Muscle of leg (tissue), 3 donors: ENCODE measurements at regions not wholly inside any gene's neighbourhood (a gene's known extent, or its start where the extent isn't known, plus 50 kb on each side); places are given as distances from the start of the nearest gene placed in this dataset.
"Not testable (repeated sequence)": the region's sequence is repeated elsewhere in the genome, so short reads cannot be mapped to it uniquely, and the experiment has no call there.

Source experiments
- DNase-seq: peaks from one replicate; pipeline ENCODE4 v3.0.0; 2013
- H3K27ac ChIP-seq: one replicate; pipeline ENCODE4 v1.5.1; 2013; ENCODE audit warnings: mild to moderate bottlenecking, low read length, control low read depth
- H3K27me3 ChIP-seq: one replicate; pipeline ENCODE4 v1.6.1; 2013; ENCODE audit warnings: low read length; ENCODE audit not compliant: control insufficient read depth, insufficient read depth
- H3K36me3 ChIP-seq: one replicate; pipeline ENCODE4 v1.6.1; 2013; ENCODE audit warnings: low read length; ENCODE audit not compliant: control insufficient read depth, insufficient read depth
- H3K4me1 ChIP-seq: one replicate; pipeline ENCODE4 v1.6.1; 2013; ENCODE audit warnings: low read length; ENCODE audit not compliant: control insufficient read depth, insufficient read depth
- H3K4me3 ChIP-seq: one replicate; pipeline ENCODE4 v1.5.1; 2013; ENCODE audit warnings: low read length, control low read depth
- H3K9me3 ChIP-seq: replicated peaks from 2 replicates; pipeline ENCODE4 v1.6.1; 2013; ENCODE audit warnings: low read depth, low read length; ENCODE audit not compliant: control insufficient read depth
- WGBS: methylation state at CpG from one replicate; pipeline ENCODE4 v1.1.5; 2013; ENCODE audit warnings: missing lambda C conversion rate; ENCODE audit not compliant: insufficient coverage; 5-methylcytosine and 5-hydroxymethylcytosine counted together

- H3K27me3 ChIP-seq, H3K9me3 ChIP-seq, H3K4me1 ChIP-seq, DNase-seq, H3K36me3 ChIP-seq, H3K27ac ChIP-seq, H3K4me3 ChIP-seq: not testable (repeated sequence)
- WGBS, result 87% methylated on average over 22 of the region's 22 CpGs
These were observed 72.7 kb upstream of the COBL start for GRCh38 chr7:51389216-51389812.

DNA sequence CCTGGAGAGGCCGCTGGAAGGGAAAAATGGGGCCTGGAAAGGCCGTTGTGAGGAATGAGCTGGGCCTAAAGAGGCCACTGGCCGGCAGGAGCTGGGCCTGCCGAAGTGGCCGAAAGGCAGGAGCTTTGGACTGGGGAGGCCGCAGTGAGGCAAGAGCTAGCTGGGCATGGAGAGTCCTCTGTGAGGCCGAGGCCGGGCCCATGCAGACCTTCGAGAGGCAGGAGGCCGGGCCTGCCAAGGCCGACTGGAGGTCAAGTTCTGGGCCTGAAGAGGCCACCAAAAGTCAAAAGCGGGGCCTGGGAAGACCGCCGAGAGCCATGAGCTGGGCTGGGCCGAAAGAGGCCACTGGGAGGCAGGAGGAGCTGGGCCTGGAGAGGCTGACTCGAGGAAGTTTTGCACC lies 71.6 kb upstream of the COBL start:
- WGBS, result 97% methylated on average over 9 of the region's 16 CpGs
- not testable (repeated sequence) for H3K27ac ChIP-seq, DNase-seq, H3K27me3 ChIP-seq, H3K4me1 ChIP-seq, H3K36me3 ChIP-seq, H3K4me3 ChIP-seq, H3K9me3 ChIP-seq

DNA sequence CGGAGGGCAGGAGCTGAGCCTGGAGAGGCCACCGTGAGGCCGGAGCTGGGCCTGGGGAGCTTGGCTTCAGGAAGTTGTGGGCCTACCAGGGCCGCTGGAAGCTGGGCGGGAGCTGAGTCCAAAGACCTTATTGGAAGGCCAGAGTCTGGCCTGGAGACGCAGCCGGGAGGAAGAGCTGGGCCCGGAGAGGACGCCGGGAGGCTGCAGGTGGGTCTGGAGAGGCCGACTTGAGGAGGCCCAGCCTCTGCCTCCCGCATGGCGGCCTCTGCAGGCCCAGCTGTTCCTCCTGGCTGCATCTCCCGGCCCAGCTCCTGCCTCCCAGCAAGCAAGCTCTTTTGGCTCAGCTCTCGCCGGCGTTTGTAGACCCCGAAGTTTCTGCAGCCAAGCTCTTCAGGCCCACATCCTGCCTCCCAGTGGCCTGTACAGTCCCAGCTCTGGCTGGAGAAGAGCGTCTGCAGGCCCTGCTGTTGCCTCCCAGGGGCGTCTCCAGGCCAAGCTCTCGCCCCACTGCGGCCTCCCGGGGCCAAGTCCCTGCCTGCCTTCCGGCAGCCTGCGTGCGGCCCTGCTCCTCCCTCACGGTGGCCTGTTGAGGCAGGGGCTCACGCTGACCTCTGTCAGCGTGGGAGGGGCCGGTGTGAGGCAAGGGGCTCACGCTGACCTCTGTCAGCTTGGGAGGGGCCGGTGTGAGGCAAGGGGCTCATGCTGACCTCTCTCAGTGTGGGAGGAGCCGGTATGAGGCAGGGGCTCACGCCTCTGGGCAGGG lies 70.4 kb upstream of the COBL start:
- H3K36me3 ChIP-seq, H3K4me3 ChIP-seq, H3K4me1 ChIP-seq, H3K27me3 ChIP-seq, H3K27ac ChIP-seq, DNase-seq, H3K9me3 ChIP-seq: not testable (repeated sequence)
- WGBS, result 77% methylated on average over 20 of the region's 34 CpGs

- not testable (repeated sequence) for H3K27me3 ChIP-seq, H3K36me3 ChIP-seq, H3K27ac ChIP-seq, H3K4me1 ChIP-seq, DNase-seq, H3K4me3 ChIP-seq, H3K9me3 ChIP-seq
- WGBS, result 85% methylated on average over 6 of the region's 17 CpGs
These were observed 69.6 kb upstream of the COBL start for GRCh38 chr7:51386184-51386583.

- H3K27me3 ChIP-seq, H3K9me3 ChIP-seq, DNase-seq, H3K27ac ChIP-seq, H3K4me1 ChIP-seq, H3K36me3 ChIP-seq, H3K4me3 ChIP-seq: not testable (repeated sequence)
- no CpG with 5 or more reads among the region's 7 CpGs for WGBS
These were observed 65.6 kb upstream of the COBL start for GRCh38 chr7:51382243-51382642.

DNA sequence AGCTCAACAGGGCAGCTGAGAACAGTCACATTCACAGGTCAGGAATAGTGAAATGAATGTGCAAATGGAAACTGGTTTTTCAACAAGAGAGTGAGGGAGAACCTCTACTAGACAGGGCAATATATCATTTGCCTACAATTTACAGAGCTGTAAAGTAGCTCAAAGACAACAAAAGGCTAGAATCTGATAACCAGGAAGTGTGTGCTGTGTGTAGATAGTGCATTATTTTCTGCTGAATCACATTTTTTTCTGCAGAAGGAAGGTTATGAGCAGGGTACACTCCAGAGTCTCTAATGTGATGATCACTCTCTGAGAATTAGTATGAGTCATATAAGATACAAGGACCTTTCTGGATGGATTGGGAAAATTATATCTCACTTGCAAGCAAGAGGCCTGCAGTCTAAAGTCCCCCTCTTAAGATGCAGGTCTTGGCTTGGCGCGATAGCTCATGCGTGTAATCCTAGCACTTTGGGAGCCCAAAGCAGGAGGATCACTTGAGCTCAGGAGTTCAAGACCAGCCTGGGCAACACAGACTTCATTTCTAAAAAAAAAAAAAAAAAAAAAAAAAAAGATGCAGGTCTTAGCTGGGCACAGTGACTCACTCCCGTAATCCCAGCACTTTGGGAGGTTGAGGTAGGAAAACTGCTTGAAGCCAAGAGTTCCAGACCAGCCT lies 59.9 kb upstream of the COBL start:
- no peaks in the 10 kb centered on the region for H3K4me1 ChIP-seq
- no peaks in the 10 kb centered on the region for H3K36me3 ChIP-seq
- no CpG with 5 or more reads among the region's 4 CpGs for WGBS
- H3K9me3 ChIP-seq, result no peaks in the 10 kb centered on the region
- no peak for DNase-seq
- H3K27me3 ChIP-seq, result peaks cover 4% of the 10 kb centered on the region
- H3K27ac ChIP-seq, result no peak overlapping the region
- no peak overlapping the region for H3K4me3 ChIP-seq

DNA sequence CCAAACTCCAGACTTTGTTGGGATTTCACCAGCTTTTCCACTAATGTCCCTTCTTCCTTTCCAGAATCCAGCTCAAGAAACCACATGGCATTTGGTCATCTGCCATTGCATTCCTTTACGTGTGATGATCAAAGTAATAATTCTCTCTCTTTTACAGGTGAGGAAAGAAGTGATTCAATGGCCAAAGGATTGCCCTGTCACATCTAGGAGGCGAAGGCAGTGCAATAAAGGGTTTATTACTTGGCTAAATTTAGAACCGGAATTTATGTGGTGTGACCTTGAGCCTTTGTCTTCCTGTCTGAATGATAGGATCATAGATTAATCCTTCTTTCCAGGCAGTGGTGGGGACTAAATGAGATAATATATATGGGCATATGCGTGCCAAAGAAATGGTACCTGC lies 58.3 kb upstream of the COBL start:
- 100% methylated on average over 1 of the region's 4 CpGs for WGBS
- no peak for DNase-seq
- no peak overlapping the region for H3K4me3 ChIP-seq
- no peaks in the 10 kb centered on the region for H3K9me3 ChIP-seq
- peaks cover 4% of the 10 kb centered on the region for H3K27me3 ChIP-seq
- no peak overlapping the region for H3K27ac ChIP-seq
- H3K4me1 ChIP-seq, result no peaks in the 10 kb centered on the region
- no peaks in the 10 kb centered on the region for H3K36me3 ChIP-seq

DNA sequence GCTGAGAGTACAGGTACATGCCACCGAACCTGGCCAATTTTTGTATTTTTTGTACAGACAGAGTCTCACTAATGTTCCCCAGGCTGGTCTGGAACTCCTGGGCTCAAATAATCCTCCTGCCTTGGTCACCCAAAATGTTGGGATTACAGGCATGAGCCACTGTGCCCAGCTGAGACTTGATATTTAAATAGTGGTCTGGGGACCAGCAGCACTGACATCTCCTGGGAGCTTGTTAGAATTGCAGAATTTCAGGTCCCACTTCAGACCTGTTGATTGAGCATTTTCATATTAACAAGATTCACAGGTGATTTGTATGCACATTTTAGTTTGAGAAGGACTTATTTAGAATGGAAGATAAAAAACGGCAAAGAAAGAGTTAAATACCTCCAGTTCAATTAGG lies 57.0 kb upstream of the COBL start:
- H3K4me3 ChIP-seq, H3K27ac ChIP-seq, H3K27me3 ChIP-seq, DNase-seq, H3K4me1 ChIP-seq, H3K9me3 ChIP-seq, H3K36me3 ChIP-seq: not testable (repeated sequence)
- no CpG with 5 or more reads among the region's 2 CpGs for WGBS

- Histone ChIP-seq H3K27ac (no peak overlapping the region), H3K4me3 (no peak overlapping the region), H3K4me1 (no peaks in the 10 kb centered on the region), H3K9me3 (no peaks in the 10 kb centered on the region), H3K27me3 (no peaks in the 10 kb centered on the region), H3K36me3 (no peaks in the 10 kb centered on the region)
- 0% methylated on average over 2 of the region's 3 CpGs for WGBS
- no peak for DNase-seq
These were observed 53.1 kb upstream of the COBL start for GRCh38 chr7:51369746-51370145.

GRCh38 chr7:51369228-51369627 lies 52.6 kb upstream of the COBL start:
- not testable (repeated sequence) for DNase-seq, H3K4me3 ChIP-seq, H3K27ac ChIP-seq, H3K36me3 ChIP-seq, H3K9me3 ChIP-seq, H3K4me1 ChIP-seq, H3K27me3 ChIP-seq
- 49% methylated on average over 2 of the region's 3 CpGs for WGBS
